GM10266 (cell line): ENCODE measurements at regions not wholly inside any gene's neighbourhood (a gene's known extent, or its start where the extent isn't known, plus 50 kb on each side); places are given as distances from the start of the nearest gene placed in this dataset.

Experiments used
- DNase-seq: peaks from one replicate; pipeline ENCODE4 v3.0.0; 2012; ENCODE audit errors: extremely low spot score
- TF ChIP-seq, protein P1 (sequence below): IDR thresholded peaks from 2 replicates; pipeline ENCODE4 v1.5.1; 2012; ENCODE audit warnings: mild to moderate bottlenecking, low read depth; ENCODE audit not compliant: control insufficient read depth, insufficient read depth; ENCODE audit errors: missing control alignments

DNA sequence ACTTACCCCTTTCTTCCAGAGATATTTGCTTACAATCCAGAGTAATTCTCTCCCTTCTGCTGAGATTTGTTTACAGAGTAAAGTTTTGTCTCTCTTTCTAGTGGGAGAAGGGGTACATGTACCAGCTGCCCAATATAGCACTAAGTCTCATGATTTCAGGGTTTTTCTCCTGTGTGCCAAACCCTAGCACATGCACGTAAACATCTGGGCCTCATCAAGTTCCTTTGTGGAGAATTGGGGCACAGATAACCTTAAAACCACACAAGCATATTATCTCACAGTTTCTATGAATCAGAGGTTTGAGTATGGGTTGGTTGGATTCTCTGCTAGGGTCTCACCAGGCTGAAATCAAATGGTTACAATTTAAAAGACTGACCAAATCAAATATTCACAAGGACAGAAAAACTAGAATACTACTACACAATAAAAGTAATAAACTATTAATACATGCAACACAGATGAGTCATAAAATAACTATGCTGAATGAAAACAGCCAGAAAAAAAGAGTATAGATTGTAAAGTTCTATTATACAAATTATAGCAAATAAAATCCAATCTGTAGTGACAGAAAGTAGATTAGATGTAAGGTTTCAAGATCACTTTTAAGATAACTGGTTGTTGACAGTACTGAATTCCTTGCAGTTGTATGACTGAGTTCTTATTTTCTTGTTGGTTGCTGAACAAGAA, 347.4 kb upstream of the PTBP2 start:
- DNase-seq = no peak
- TF ChIP-seq, protein P1, sequence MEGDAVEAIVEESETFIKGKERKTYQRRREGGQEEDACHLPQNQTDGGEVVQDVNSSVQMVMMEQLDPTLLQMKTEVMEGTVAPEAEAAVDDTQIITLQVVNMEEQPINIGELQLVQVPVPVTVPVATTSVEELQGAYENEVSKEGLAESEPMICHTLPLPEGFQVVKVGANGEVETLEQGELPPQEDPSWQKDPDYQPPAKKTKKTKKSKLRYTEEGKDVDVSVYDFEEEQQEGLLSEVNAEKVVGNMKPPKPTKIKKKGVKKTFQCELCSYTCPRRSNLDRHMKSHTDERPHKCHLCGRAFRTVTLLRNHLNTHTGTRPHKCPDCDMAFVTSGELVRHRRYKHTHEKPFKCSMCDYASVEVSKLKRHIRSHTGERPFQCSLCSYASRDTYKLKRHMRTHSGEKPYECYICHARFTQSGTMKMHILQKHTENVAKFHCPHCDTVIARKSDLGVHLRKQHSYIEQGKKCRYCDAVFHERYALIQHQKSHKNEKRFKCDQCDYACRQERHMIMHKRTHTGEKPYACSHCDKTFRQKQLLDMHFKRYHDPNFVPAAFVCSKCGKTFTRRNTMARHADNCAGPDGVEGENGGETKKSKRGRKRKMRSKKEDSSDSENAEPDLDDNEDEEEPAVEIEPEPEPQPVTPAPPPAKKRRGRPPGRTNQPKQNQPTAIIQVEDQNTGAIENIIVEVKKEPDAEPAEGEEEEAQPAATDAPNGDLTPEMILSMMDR = no peak

DNA sequence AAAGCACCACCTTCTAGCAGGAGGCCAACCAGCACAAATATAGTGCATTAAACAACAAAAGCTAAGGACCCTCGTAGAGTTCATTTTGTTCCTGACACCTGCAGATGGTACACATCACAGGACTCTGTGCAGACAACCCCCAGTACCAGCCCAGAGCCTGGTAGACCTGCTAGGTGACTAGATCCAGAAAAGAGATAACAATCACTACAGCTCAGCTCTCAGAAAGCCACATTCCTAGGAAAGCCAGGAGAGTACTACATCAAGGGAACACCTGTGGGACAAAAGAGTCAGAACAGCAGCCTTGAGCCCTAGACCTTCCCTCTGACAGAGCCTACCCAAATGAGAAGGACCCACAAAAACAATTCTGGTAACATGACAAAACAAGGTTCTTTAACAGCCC, 344.7 kb upstream of the PTBP2 start:
- TF ChIP-seq, protein P1 = no peak
- DNase-seq = no peak

- TF ChIP-seq, protein P1 = no peak
Measured at GRCh38 chr1:96384611-96385010, 337.0 kb upstream of the PTBP2 start.

DNA sequence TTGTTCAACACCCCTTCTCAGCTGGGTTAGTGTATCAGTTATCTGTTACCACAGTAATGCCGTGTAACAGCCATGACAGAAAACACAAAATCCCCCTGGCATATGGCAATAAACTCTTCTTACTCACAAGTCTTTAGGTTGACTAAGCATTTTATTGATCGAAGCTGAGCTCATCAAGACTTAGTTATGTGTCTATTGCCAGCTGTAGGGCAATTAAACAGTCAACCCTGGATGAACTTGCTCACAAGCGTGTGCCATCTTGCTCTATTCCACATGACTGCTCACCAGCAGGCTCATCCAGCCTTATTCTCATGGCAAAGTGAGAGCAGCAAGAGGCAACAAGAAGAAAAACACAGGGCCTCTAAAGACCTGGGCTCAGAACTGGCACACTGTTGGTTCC, 333.8 kb upstream of the PTBP2 start:
- TF ChIP-seq, protein P1 = no peak
- DNase-seq = no peak

More at GRCh38 chr1:96384611-96385010, 337.0 kb upstream of the PTBP2 start:
- DNase-seq = no peak

DNA sequence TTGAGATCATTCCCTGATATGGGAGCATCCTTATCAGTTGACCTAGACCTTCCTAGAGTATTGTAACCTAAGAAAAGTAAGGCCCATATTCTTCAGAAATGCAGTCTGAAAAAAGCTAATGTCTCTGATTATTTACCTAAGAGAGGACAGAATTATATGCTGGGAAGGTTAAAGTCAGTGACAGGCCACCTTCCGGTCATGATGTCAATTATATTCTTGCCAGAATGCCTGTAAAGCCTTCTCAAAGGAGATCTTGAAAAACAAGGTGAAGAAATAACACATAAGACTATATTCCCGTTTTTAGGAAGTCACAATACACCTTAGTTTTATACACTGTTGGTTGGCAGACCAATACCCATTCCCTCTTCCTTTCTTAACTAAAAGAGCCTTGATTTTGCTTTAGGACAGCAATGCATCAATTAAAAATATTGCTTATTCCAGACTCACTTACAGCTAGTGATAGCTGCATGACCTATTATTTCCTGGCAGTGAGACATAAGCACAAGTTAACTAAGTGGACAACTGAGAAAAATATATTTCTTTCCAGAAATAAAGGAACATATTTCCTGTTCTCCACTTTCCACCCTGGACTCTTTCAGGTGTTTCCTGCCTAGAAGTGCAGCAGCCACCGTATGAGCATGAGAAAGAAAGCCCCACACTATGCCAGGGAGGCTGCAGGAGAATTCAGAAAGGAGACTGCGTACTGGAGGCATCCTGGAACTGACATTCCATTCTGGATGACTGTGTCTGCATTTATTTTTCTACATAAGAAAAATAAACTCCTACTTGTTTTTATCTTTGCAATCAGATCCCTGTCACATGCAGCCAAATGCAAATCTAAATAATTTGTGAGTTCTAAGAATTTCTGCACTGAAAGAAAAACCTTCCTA, 332.9 kb upstream of the PTBP2 start:
- TF ChIP-seq, protein P1 = no peak
- no peak for DNase-seq

- no peak for DNase-seq
- TF ChIP-seq, protein P1 = no peak
Measured at GRCh38 chr1:96400089-96400488, 321.5 kb upstream of the PTBP2 start.

GRCh38 chr1:96409087-96409486, 312.5 kb upstream of the PTBP2 start:
- TF ChIP-seq, protein P1 = no peak
- no peak for DNase-seq
